ENCODE measurements at regions not wholly inside any gene's neighbourhood (a gene's known extent, or its start where the extent isn't known, plus 50 kb on each side); places are given as distances from the start of the nearest gene placed in this dataset.
"Not testable (repeated sequence)": the region's sequence is repeated elsewhere in the genome, so short reads cannot be mapped to it uniquely, and the experiment has no call there.

DNA sequence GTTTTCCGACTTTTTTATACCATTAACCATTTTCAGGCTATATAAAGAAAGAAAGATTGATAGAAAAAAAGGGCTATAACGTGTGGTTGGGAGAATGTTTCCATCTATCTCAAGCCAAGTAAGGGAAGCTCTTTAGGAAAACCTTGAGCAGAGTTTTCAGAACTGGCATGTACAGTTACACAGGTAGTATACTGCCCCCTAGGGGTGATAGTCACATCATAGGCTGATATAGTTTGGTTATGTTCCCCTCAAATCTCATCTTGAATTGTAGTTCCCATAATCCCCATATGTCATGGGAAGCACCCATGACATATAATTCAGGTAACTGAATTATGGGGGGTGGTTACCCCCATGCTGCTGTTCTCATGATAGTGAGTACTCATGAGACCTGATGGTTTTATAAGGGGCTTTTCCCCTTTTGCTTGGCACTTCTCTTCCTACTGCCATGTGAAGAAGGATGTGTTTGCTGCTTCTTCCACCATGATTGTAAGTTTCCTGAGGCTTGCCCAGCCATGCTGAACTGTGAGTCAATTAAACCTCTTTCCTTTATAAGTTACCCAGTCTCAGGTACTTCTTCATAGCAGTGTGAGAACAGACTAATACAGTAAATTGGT, 186.8 kb downstream of the TMA16 start:
- no peak overlapping the region for H3K27ac ChIP-seq
- TF ChIP-seq, protein P1, sequence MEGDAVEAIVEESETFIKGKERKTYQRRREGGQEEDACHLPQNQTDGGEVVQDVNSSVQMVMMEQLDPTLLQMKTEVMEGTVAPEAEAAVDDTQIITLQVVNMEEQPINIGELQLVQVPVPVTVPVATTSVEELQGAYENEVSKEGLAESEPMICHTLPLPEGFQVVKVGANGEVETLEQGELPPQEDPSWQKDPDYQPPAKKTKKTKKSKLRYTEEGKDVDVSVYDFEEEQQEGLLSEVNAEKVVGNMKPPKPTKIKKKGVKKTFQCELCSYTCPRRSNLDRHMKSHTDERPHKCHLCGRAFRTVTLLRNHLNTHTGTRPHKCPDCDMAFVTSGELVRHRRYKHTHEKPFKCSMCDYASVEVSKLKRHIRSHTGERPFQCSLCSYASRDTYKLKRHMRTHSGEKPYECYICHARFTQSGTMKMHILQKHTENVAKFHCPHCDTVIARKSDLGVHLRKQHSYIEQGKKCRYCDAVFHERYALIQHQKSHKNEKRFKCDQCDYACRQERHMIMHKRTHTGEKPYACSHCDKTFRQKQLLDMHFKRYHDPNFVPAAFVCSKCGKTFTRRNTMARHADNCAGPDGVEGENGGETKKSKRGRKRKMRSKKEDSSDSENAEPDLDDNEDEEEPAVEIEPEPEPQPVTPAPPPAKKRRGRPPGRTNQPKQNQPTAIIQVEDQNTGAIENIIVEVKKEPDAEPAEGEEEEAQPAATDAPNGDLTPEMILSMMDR (conservative IDR thresholded peaks at IDR 0.05) = peak; percentile 82

GRCh38 chr4:163688856-163689255, 194.4 kb downstream of the TMA16 start:
- H3K27ac ChIP-seq = no peak overlapping the region
- TF ChIP-seq, protein P1 (conservative IDR thresholded peaks at IDR 0.05) = no peak

- TF ChIP-seq, protein P1 (conservative IDR thresholded peaks at IDR 0.05) = no peak
- no peak overlapping the region for H3K27ac ChIP-seq
Observed at GRCh38 chr4:163693211-163693610, 198.7 kb downstream of the TMA16 start.

GRCh38 chr4:163693776-163694175, 199.3 kb downstream of the TMA16 start:
- H3K27ac ChIP-seq = no peak overlapping the region

DNA sequence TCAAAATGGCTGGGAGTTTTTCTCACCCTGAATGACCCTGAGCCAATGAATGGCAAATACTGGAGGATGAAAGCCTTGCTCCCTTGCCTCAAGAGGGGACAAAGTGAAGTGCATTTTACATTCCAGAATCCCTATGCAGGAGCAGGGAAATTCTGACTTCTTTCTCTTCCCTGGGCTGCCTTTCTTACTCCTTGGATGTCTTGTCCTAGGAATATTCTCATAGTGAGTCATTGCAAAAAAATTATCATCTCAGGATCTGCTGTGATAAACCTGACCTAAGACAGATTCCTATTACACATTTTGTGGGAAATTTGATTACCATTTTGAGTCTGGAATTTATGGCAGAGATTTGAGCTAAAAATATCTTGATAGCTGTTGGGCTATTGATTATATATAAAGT, 199.9 kb downstream of the TMA16 start:
- no peak overlapping the region for H3K27ac ChIP-seq
- TF ChIP-seq, protein P1 (conservative IDR thresholded peaks at IDR 0.05) = no peak

More at GRCh38 chr4:163693776-163694175, 199.3 kb downstream of the TMA16 start:
- TF ChIP-seq, protein P1 (conservative IDR thresholded peaks at IDR 0.05) = no peak

DNA sequence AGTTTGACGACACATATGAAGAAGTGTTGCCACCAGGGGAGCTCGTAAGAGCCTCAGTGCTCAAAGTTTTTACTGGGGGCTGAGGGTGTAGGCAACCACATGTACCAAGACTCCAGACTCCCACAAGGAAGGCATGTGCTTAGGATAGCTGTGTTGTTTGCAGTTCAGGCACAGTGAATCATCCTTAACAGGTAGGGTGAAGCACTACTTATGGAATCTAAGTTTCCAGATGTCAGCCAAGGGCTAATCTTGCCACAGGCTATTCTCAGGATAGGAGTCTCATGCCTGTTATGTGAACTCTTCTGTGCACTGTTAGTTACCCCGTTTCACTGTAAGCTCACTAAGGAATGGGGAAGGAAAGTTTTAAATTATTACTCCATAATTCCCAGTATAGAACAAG, 202.6 kb downstream of the TMA16 start:
- TF ChIP-seq, protein P1 (conservative IDR thresholded peaks at IDR 0.05) = no peak
- H3K27ac ChIP-seq = no peak overlapping the region

GRCh38 chr4:163700383-163700782, 205.9 kb downstream of the TMA16 start:
- H3K27ac ChIP-seq = not testable (repeated sequence)

DNA sequence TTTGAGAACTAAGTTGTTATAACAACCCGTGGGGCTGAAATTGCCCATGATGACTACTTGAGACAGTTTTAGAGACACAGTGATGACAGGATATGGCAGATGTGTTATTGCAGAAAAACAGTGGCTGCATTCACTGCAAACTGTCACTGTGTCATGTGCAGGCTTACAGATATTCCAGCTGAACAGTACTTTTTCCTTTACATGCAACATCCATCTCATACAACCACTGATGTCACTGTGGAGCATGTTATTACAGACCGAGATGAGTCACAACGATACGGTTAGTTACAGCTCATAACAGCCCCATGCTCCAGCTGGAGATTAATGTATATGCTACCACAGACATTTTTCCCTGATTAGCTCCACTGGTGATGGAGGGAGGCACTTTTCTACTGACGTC, 207.4 kb downstream of the TMA16 start:
- H3K27ac ChIP-seq = no peak overlapping the region
- TF ChIP-seq, protein P1 (conservative IDR thresholded peaks at IDR 0.05) = no peak

All from VCaP (cell line).